ENCODE measurements at regions not wholly inside any gene's neighbourhood (a gene's known extent, or its start where the extent isn't known, plus 50 kb on each side); places are given as distances from the start of the nearest gene placed in this dataset.

DNA sequence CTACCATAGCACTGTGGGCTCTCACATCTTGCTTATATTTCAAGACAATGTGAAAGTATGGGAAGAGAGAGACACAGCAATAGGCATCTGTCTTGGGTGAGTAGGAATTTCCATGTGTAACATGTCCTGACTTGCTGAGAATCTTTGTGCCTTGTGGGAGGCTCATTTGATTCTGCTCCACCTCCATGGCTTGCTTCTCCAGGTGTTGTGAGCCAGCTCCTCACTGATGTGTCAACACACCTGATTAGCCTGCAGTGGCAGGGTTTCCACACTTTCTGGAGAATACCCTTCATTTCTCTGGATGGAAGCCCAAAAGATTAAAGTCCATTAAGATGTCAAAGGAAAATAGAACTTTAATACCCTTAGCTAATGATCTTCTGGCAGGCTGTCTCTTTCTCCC is 613.6 kb downstream of the ZNF608 start:
- H3K4me1 ChIP-seq, result no peaks in the 10 kb centered on the region
- no peaks in the 10 kb centered on the region for H3K27me3 ChIP-seq
- no peak for ATAC-seq (ENCODE audit: low FRiP score in 2 of 2)
- TF ChIP-seq POLR2A (IDR thresholded peaks at IDR 0.05), result no peak
- TF ChIP-seq, protein P1, sequence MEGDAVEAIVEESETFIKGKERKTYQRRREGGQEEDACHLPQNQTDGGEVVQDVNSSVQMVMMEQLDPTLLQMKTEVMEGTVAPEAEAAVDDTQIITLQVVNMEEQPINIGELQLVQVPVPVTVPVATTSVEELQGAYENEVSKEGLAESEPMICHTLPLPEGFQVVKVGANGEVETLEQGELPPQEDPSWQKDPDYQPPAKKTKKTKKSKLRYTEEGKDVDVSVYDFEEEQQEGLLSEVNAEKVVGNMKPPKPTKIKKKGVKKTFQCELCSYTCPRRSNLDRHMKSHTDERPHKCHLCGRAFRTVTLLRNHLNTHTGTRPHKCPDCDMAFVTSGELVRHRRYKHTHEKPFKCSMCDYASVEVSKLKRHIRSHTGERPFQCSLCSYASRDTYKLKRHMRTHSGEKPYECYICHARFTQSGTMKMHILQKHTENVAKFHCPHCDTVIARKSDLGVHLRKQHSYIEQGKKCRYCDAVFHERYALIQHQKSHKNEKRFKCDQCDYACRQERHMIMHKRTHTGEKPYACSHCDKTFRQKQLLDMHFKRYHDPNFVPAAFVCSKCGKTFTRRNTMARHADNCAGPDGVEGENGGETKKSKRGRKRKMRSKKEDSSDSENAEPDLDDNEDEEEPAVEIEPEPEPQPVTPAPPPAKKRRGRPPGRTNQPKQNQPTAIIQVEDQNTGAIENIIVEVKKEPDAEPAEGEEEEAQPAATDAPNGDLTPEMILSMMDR (IDR thresholded peaks at IDR 0.05), result no peak
- no peak for TF ChIP-seq POLR2AphosphoS5 (IDR thresholded peaks at IDR 0.05)
- no peak for TF ChIP-seq EP300 (IDR thresholded peaks at IDR 0.05)
- H3K27ac ChIP-seq, result no peak overlapping the region
- H3K36me3 ChIP-seq, result no peaks in the 10 kb centered on the region
- no peak overlapping the region for H3K4me3 ChIP-seq
- H3K9me3 ChIP-seq, result no peaks in the 10 kb centered on the region
- no peak for DNase-seq

DNA sequence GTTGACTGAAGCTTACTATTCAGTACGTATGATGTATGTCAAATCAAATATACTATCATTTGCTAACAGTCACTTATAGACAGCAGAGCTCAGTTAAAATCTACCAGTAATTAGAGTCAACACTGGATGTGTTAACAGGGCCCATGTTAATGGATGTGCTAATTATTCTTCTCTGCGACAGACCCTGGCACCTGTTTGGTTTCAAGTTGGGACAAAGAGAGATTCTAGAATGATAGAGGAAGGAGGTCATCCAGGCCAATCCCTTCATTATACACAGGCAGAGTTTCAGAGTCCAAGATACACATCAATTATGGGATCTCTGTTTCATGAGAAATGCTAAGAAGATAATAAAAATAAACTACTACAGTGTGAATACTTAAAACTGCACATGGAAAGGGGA is 615.0 kb downstream of the ZNF608 start:
- Histone ChIP-seq H3K9me3 (no peaks in the 10 kb centered on the region), H3K4me3 (no peak overlapping the region), H3K27ac (no peak overlapping the region), H3K36me3 (no peaks in the 10 kb centered on the region), H3K4me1 (no peaks in the 10 kb centered on the region), H3K27me3 (no peaks in the 10 kb centered on the region)
- TF ChIP-seq, protein P1 (IDR thresholded peaks at IDR 0.05), result no peak
- TF ChIP-seq EP300 (IDR thresholded peaks at IDR 0.05) (no peak), POLR2A (IDR thresholded peaks at IDR 0.05) (no peak), POLR2AphosphoS5 (IDR thresholded peaks at IDR 0.05) (no peak)
- ATAC-seq (ENCODE audit: low FRiP score in 2 of 2) (no peak), DNase-seq (no peak)
- 92 to 94% methylated on average over 2 of the region's 2 CpGs for WGBS, 2 donors

DNA sequence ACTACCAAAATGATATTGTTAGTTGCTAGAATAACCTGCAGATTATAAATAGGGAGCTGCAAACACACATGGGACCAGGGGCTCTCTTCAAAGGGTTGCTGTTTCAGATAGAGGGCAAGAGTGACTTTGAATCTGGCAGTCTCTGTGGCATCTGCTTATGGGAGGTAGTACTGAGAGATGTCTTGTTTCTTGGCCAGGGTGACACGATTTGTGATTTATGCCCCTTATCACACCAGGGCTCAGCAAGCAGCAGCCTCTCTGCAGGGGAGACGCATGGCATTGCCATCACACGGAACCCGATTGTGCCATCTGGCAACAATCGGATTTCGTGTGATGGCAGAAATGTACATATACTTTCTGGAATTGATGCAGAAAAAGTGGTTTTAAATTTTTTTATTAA is 615.6 kb downstream of the ZNF608 start:
- ATAC-seq (ENCODE audit: low FRiP score in 2 of 2), result no peak

DNA sequence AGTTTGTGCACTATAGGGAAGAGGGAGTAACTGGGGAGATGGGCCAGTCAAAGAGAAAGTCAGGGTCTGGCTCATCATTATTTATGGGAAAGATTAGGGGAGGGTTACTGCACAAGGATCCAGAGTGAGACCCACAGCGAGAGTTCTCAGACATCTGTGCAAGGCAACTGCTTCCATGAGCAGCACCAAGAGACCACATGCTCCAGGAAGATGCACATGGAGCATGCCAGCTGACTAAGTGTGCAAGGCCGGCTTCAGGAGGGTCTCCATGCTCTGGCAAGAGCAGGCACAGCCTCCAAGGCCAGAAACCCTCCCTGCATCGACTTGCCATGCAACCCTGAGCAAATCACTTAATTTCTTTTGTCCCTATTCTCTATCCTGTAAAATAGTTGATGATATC is 616.9 kb downstream of the CSNK1G3 start:
- DNase-seq, result no peak
- no peak for ATAC-seq (ENCODE audit: low FRiP score in 2 of 2)
- no peaks in the 10 kb centered on the region for H3K27me3 ChIP-seq
- H3K27ac ChIP-seq, result no peak overlapping the region
- H3K36me3 ChIP-seq, result no peaks in the 10 kb centered on the region
- no peak for TF ChIP-seq POLR2A (IDR thresholded peaks at IDR 0.05)
- no peak for TF ChIP-seq POLR2AphosphoS5 (IDR thresholded peaks at IDR 0.05)
- no peak for TF ChIP-seq EP300 (IDR thresholded peaks at IDR 0.05)
- TF ChIP-seq, protein P1 (IDR thresholded peaks at IDR 0.05), result no peak
- 84 to 88% methylated on average over 3 of the region's 3 CpGs for WGBS, 2 donors
- peaks cover 0 to 2% (median 0%) of the 10 kb centered on the region in 4 donors for H3K4me1 ChIP-seq
- H3K4me3 ChIP-seq, result no peak overlapping the region
- no peaks in the 10 kb centered on the region for H3K9me3 ChIP-seq

More for the DNA sequence above, 615.6 kb downstream of the ZNF608 start:
- Histone ChIP-seq H3K9me3 (no peaks in the 10 kb centered on the region), H3K36me3 (no peaks in the 10 kb centered on the region), H3K4me3 (no peak overlapping the region), H3K4me1 (no peaks in the 10 kb centered on the region), H3K27me3 (no peaks in the 10 kb centered on the region), H3K27ac (no peak overlapping the region)
- TF ChIP-seq, protein P1 (IDR thresholded peaks at IDR 0.05), result no peak
- TF ChIP-seq EP300 (IDR thresholded peaks at IDR 0.05) (no peak), POLR2AphosphoS5 (IDR thresholded peaks at IDR 0.05) (no peak), POLR2A (IDR thresholded peaks at IDR 0.05) (no peak)
- no peak for DNase-seq
- 78 to 86% methylated on average over 6 of the region's 6 CpGs for WGBS, 2 donors

DNA sequence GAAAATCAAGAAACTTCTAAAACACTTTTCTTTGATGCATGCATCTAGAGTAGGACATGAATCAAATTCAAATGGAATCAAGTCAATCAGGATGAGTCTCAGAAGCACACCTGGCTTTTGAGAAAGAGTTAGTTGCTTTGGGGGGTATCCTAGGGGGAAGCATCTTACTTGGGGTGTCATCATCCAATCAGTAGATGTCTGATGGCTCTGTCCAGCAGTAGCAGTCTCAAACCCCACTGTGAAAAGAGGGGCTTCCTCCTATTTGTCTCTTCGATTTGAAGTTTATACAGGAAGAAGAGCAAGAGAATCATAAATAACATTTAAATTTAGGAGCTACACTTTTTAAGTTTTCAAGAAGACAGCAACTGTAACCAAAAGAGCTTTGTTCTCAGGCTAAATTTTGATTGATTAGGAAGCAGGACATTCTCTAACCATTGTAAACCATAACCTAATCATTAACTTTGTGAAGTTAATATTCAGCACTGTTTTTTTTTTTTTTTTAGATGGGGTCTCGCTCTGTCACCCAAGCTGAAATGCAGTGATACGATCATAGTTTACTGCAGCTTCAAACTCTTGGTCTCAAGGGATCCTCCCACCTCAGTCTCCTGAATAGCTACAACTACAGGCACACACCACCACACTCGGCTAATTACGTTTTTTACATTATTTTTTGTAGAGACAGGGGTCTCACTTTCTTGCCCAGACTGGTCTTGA is 614.7 kb downstream of the CSNK1G3 start:
- no peak for DNase-seq
- H3K9me3 ChIP-seq, result no peaks in the 10 kb centered on the region
- H3K36me3 ChIP-seq, result no peaks in the 10 kb centered on the region
- no peak overlapping the region for H3K4me3 ChIP-seq
- no peaks in the 10 kb centered on the region for H3K27me3 ChIP-seq
- H3K27ac ChIP-seq, result no peak overlapping the region
- 94 to 98% methylated on average over 5 of the region's 5 CpGs for WGBS, 2 donors
- peaks cover 0 to 2% (median 0%) of the 10 kb centered on the region in 4 donors for H3K4me1 ChIP-seq
- no peak for ATAC-seq (ENCODE audit: low FRiP score in 2 of 2)
- TF ChIP-seq EP300 (IDR thresholded peaks at IDR 0.05), result no peak
- TF ChIP-seq, protein P1 (IDR thresholded peaks at IDR 0.05), result no peak
- no peak for TF ChIP-seq POLR2AphosphoS5 (IDR thresholded peaks at IDR 0.05)
- TF ChIP-seq POLR2A (IDR thresholded peaks at IDR 0.05), result no peak
